GM18507 (cell line): ENCODE measurements at regions not wholly inside any gene's neighbourhood (a gene's known extent, or its start where the extent isn't known, plus 50 kb on each side); places are given as distances from the start of the nearest gene placed in this dataset.

ENCODE experiments used
- DNase-seq: peaks from one replicate; pipeline ENCODE4 v3.0.0; 2011; ENCODE audit warnings: low read depth; ENCODE audit not compliant: insufficient read length; ENCODE audit errors: extremely low spot score
- FAIRE-seq: peaks from 2 replicates; lab custom pipeline; 2011; peaks lifted over from hg19 to GRCh38; lab: Jason Lieb, UNC

DNA sequence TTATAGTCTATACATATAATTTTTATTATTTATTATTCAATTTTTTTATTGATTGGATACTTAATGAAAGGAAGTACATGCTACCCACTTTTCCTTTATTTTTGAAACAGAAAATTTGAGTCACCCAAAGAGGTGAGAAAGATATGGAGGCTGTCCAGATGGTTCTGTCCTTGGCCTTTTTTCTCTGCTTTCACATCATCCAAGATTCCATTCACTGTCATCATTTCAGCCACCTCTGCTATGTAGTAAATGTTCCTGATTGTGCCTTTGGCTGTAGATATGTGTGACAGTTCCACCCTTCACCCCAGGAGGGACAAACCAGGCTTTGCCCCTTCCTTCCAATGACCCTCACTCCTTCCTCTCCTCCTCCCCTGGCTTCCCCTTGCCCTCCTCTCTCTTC is 675.7 kb upstream of the ID2 start:
- DNase-seq (no peak), FAIRE-seq (no peak)

GRCh38 chr2:8006626-8007025 is 675.2 kb upstream of the ID2 start:
- DNase-seq, result no peak
- no peak for FAIRE-seq

DNA sequence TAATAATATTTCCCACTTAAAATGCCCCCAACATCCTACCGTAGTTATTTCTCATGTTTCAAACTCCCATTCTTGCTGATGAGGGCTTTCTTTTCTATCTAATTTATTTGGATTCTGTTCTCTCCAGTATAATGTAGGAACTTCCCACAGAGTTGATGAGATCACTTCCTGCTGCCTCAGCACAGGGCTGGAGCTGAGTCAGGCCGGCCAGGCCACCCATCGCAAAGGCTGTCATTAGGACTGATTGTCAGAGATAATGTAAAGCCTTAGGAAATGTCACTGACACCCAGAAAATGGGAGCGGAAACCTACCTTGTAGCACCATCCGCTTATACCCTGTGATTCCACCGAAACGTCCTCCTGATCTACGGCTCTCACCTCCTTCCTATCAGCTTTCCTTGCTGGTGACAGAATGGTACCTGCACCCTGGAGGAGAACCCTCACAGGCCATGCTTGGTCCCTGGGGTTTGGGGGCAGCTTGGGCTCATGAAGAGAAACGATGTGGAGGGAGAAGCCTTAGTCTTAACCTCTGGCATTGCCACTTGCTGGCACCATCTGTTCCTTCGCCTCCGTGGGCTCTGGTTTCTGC is 672.8 kb upstream of the ID2 start:
- FAIRE-seq, result no peak

DNA sequence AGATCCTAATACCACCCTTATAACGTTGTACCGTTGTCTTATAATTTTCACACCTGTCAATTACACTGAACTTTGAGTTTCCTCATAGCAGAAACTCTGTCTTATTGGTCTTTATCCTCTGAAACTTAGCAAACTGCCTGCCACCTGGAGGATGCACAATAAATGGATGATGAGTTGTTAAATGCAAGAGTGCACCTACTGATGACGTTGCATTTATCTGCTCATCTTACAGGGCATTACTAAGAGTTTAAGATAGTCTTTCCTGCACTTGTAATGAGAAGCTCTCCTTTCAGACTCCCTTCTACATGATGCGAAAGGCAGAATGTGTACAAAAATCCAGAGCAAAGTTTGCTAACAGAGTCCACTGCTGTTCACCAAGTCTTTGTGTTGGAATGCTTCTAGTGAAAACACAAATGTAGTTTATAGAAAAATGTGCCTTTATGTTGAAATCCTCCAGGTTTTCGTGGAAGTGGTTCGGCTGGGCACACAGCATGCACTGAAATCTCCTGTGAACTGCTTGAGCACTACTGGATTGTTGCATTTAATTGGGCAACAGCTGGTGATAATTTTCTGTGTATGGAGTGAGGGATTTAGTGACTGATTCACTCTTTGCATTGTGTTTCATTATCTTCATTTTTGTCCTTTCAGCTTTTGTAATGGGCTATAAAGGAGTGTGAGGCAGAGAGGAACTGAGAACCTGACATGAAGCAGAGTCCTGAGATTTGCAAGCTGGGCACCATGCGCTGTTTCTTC is 665.8 kb upstream of the ID2 start:
- DNase-seq, result no peak
- no peak for FAIRE-seq

More for the DNA sequence above, 672.8 kb upstream of the ID2 start:
- no peak for DNase-seq

DNA sequence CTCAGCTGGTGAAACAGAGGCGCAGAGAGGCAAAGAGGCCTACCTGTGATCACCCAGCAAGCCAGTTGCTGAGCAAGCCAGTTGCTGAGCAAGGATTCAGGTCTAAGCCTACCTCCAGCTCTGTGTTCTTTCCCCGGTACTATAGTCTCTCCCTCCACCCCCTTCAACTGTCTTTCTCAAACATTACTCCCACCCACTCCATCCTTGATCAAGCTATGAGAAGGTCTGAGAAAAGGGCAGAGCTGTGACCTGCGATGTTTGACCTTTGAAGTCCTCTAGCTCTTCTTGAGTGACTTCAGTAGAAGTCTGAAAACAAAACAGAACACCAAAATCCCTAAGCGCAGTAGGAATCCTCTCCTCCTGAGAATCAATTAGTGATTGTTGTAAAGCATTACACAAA is 665.2 kb upstream of the ID2 start:
- no peak for FAIRE-seq
- DNase-seq, result no peak

DNA sequence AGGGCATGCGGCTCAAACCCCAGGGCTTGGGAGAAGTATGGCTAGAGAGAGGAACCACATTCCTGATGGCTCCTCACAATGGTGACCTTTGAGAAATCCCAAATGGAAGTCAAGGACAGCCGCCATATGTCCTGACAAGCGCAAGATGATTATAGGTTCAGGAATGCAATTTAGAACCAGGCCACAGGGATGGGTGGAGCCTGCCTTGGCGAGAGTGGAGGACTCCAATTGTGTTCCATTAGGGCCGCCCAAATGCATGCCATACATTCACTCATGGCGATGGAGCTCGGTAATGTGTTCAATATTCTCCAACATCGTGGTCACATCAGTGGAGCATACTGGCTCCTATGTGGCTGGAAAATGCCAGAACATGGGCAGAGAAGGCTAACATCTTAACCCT is 662.9 kb upstream of the ID2 start:
- DNase-seq, result no peak
- FAIRE-seq, result no peak

- FAIRE-seq (no peak), DNase-seq (no peak)
Measured at GRCh38 chr2:8019934-8020333, 661.9 kb upstream of the ID2 start.

GRCh38 chr2:8021921-8022320 is 659.9 kb upstream of the ID2 start:
- DNase-seq (no peak), FAIRE-seq (no peak)

DNA sequence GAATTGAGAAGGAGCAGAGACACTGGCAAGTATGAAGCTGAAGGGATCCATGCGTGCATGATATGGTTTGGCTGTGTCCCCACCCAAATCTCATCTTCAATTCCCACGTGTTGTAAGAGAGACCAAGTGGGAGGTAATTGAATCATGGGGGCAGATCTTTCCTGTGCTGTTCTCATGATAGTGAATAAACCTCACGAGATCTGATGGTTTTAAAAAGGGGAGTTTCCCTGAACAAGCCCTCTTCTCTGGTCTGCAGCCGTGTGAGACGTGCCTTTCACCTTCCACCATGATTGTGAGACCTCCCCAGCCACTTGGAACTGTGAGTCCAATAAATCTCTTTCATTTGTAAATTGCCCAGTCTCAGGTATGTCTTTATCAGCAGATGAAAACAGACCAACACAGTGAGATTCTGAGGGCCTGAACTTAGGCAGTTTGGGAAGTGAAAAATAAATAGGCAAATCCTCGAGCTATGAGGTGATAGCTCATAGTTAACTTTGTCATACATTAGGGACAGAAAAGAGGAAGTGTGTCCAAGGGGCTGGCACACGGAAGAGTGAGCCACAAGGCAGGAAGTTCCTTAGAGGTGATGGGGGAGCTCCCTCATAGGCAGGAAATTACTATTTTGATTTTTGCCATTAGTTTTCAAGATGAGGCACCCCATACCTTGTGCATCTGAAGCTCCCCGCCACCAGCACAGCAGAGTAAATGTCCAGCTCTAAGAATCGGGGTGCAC is 658.8 kb upstream of the ID2 start:
- DNase-seq, result no peak
- FAIRE-seq, result peak; percentile 64

GRCh38 chr2:8024506-8024905 is 657.4 kb upstream of the ID2 start:
- no peak for FAIRE-seq
- no peak for DNase-seq

GRCh38 chr2:8026381-8026780 is 655.5 kb upstream of the ID2 start:
- DNase-seq (no peak), FAIRE-seq (no peak)

DNA sequence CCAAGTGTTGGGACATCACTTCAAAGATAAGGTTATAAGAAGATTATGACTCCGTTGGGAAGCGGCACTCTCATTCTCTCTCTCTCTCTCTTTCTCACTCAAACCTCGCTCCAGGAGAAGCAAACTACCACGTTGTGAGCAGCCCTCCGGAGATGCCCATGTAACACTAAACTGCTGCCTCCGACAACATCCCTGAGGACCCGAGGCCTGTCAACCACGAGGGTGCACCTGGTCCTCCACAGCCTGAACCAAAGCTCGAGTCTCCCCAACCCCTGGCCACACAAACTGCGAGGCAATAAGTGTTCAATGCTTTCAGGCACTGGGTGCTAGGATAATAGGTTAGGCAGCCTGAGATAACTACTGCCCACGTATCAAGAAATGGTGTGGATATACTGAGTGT is 654.5 kb upstream of the ID2 start:
- FAIRE-seq (no peak), DNase-seq (no peak)

- DNase-seq (no peak), FAIRE-seq (no peak)
Measured at GRCh38 chr2:8028036-8028435, 653.8 kb upstream of the ID2 start.

DNA sequence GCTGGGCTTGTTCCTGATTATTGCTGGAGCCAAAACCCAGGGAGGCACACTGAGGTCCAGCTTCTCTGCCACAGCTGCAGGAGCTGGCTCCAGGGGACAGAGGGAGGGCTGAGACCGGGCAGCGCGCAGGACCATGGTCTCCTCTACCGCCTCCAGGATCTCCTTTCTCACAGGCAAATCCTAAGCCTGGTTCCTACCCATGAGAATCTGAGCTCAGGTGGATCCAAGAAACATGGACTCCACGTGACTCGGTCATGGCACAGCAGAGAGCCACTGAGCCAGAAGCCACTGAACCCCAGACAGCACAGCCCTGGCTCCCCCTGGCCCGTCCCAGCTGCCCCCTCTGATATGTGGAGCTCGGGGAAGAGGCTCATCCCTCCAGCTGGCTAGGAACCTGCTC is 653.4 kb upstream of the ID2 start:
- DNase-seq (no peak), FAIRE-seq (no peak)

DNA sequence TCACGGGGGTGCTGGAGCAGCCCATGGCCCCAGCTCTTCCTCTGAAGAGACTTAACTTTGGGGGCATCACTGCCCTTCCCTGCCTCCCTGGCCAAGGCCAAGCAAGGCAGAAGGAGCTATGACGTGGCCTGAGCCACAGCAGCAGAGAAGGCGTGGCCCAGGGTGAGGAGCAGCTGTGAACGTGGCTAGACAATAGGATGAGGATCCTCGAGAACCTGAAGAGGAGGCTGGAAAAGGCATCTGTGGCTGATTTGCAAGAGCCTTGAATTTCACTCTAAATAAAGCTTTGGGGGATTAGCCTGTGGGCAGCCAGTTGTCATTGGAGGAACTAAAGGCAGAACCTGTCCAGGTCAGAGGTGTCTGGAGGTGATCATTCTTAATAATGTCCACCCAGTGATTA is 652.9 kb upstream of the ID2 start:
- no peak for DNase-seq
- no peak for FAIRE-seq

DNA sequence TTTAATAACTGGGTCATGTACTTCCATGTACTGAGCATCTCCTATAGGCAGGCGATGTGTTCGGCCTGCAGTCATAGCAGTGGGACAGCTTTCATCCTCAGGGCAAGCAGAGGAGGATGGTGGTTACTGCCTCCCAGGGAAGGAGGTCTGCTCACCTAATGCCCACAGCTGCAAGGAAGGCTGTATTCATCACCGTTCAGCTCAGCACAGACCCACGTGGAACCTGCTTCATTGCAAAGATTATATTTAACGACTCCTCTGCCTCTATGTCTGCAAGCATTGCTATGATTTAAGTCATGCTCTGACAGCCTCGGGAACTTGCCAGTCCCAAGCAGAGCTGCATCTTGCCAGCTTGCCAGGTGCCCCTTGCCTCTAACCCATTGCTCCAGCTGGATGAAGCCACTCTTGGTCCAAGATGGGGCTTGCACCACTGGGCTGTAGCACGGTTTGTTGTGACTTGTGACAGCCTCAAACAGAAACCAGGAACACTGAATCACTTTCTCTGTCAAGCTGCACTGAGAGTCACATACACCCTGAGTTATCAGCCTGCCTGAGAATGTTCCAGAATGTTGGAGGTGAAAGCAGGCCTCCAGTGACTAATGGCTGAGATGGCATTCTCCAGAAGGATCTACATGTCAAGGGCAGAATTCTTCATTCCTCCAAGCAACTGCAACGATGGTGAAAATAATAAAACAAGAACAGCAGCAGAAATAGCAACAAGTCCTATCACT is 651.1 kb upstream of the ID2 start:
- FAIRE-seq, result no peak
- DNase-seq, result no peak

DNA sequence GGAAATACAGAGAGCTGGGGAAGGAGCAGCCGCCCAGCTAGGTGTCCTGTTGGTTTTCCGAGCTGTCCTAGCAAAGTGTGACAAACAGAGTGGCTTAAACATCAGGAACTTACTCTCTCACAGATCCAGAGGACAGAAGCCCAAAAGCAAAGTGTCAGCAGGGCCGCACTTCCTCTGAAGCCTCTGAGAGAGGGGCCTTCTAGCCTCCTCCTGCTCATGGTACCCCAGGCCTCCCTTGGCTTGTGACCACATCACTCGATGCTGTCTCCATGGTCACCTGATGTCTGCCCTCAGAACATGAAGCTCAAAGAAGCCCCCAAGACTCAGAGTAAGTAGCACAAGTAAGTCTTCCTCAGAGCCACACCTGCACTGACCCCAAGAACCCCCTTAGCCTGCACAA is 650.5 kb upstream of the ID2 start:
- DNase-seq (no peak), FAIRE-seq (no peak)

- FAIRE-seq (no peak), DNase-seq (no peak)
Measured at GRCh38 chr2:8033546-8034096, 648.2 kb upstream of the ID2 start.

DNA sequence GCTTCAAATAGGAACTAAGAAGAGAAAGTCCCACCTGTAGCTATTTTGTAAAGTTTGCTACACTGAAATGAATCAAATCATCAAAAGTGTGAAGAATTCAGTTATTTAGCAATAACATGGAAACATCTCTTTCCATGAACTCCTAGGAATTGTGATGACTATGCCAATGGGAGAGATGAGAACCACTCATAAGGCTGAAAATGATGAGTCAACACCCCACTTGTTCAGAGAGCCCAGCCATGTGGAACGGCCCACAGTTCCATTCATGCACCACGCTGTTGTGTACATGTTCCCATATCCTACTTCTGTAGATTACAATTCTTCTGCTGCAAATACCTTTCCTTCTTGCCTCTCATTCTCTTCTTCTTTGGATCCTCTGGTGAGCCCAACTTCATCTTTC is 645.5 kb upstream of the ID2 start:
- peak; percentile 72 for FAIRE-seq
- no peak for DNase-seq

GRCh38 chr2:8039732-8040131 is 642.1 kb upstream of the ID2 start:
- DNase-seq, result no peak
- no peak for FAIRE-seq
